MM.1S (cell line): ENCODE measurements at regions not wholly inside any gene's neighbourhood (a gene's known extent, or its start where the extent isn't known, plus 50 kb on each side); places are given as distances from the start of the nearest gene placed in this dataset.

Source experiments
- DNase-seq: peaks from one replicate; pipeline ENCODE4 v3.0.0-alpha.2; 2015
- H2AFZ ChIP-seq: fragments of 300-600 bp; sonication (generic); 2 replicates; pipeline ENCODE4 v1.6.0; 2016; ENCODE audit warnings: antibody characterized with exemption, low read length
- H3F3A ChIP-seq: fragments of 300-600 bp; sonication (generic); 2 replicates; pipeline ENCODE4 v1.6.1; 2016; ENCODE audit warnings: mild to moderate bottlenecking, antibody characterized with exemption, low read length, moderate library complexity, mixed read lengths; ENCODE audit not compliant: insufficient read depth
- H3K27ac ChIP-seq: fragments of 300-600 bp; sonication (generic); 2 replicates; pipeline ENCODE4 v1.5.1; 2016; ENCODE audit warnings: mild to moderate bottlenecking, low read length
- H3K27me3 ChIP-seq: fragments of 300-600 bp; sonication (generic); replicated peaks from 2 replicates; pipeline ENCODE4 v1.6.0; 2016; ENCODE audit warnings: low read length; ENCODE audit not compliant: insufficient read depth
- H3K36me3 ChIP-seq: fragments of 300-600 bp; sonication (generic); replicated peaks from 2 replicates; pipeline ENCODE4 v1.6.1; 2016; ENCODE audit warnings: mild to moderate bottlenecking, low read length, mixed read lengths; ENCODE audit not compliant: insufficient read depth
- H3K4me1 ChIP-seq: fragments of 300-600 bp; sonication (generic); 2 replicates; pipeline ENCODE4 v1.6.1; 2016; ENCODE audit warnings: low read length, mixed read lengths
- H3K4me2 ChIP-seq: fragments of 300-600 bp; sonication (generic); 2 replicates; pipeline ENCODE4 v1.6.0; 2016; ENCODE audit warnings: low read depth, low read length
- H3K4me3 ChIP-seq: fragments of 300-600 bp; sonication (generic); 2 replicates; pipeline ENCODE4 v1.5.1; 2016; ENCODE audit warnings: low read length, mixed read lengths
- H3K79me2 ChIP-seq: fragments of 300-600 bp; sonication (generic); 2 replicates; pipeline ENCODE4 v1.6.1; 2016; ENCODE audit warnings: mixed run types, low read length, mixed read lengths
- H3K9ac ChIP-seq: fragments of 300-600 bp; sonication (generic); 2 replicates; pipeline ENCODE4 v1.6.1; 2016; ENCODE audit warnings: low read length, mixed read lengths
- H3K9me2 ChIP-seq: fragments of 300-600 bp; sonication (generic); replicated peaks from 2 replicates; pipeline ENCODE4 v1.6.1; 2016; ENCODE audit warnings: mild to moderate bottlenecking, low read length, mixed read lengths; ENCODE audit not compliant: insufficient read depth
- H3K9me3 ChIP-seq: fragments of 300-600 bp; sonication (generic); replicated peaks from 2 replicates; pipeline ENCODE4 v1.6.1; 2016; ENCODE audit warnings: mild to moderate bottlenecking, low read length, mixed read lengths; ENCODE audit not compliant: insufficient read depth
- H4K20me1 ChIP-seq: fragments of 300-600 bp; sonication (generic); 2 replicates; pipeline ENCODE4 v1.6.1; 2016; ENCODE audit warnings: mild to moderate bottlenecking, low read length, moderate library complexity, mixed read lengths; ENCODE audit not compliant: insufficient read depth
- EZH2 ChIP-seq: fragments of 300-600 bp; sonication (generic); optimal IDR thresholded peaks from 2 replicates; pipeline ENCODE3; 2017; ENCODE audit warnings: low read depth, mild to moderate bottlenecking, antibody characterized with exemption, low read length, mixed read lengths
- EZH2phosphoT487 ChIP-seq: fragments of 300-600 bp; sonication (generic); IDR thresholded peaks from 2 replicates; pipeline ENCODE4 v1.6.1; 2018; ENCODE audit warnings: antibody characterized with exemption, low read length
- TF ChIP-seq, protein P1 (sequence below): fragments of 300-600 bp; sonication (generic); IDR thresholded peaks from 2 replicates; pipeline ENCODE4 v1.5.1; 2016; ENCODE audit warnings: antibody characterized with exemption, low read length, mixed read lengths

DNA sequence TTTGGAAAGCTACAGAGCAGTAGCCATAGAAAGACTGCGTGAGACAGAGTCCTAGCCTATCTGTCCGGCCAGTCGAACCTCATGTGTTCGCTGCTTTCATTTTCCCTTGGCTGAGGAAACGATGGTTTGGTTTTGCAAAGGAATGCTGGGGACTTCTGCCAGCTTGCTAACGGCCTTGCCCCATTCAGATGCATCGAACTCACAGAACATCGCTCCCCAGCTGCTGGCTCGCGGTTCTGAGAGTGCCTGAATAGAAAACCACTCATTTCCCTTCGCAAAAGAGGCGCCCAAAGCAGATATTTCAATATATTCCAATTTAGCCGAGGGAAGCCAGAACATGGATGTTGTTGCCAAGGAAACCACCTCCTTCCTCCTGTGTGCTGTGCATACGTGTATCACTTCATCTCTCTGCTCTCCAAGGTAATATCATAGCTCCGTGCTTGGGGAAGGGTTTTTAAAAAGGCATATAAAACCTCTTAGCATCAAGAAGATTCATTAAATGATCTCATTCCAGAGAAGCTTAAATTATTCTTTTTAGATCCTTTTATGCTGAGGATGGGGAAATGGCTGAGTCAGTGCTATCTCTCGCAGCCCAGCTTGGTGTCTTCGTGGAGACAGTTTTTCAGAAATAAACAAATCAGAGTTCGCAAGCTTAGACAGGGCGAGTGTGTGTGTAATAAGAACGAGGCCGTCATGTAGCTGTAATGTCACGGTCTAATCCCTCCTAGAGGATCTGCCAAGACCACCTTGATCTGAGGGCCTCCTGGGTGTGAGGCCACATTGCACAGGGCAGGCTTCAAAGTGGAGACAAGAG lies 215.2 kb downstream of the RPS24 start:
- H3F3A ChIP-seq, result no peaks in the 10 kb centered on the region
- H3K4me1 ChIP-seq, result no peaks in the 10 kb centered on the region
- no peaks in the 10 kb centered on the region for H3K36me3 ChIP-seq
- H3K27ac ChIP-seq, result no peak overlapping the region
- H3K9me3 ChIP-seq, result no peaks in the 10 kb centered on the region
- H2AFZ ChIP-seq, result 0 out of 2 replicates have a peak overlapping the region, but pooled peaks have one; percentile 14
- H3K9me2 ChIP-seq, result no peaks in the 10 kb centered on the region
- no peak for TF ChIP-seq EZH2phosphoT487
- no peak overlapping the region for H3K4me3 ChIP-seq
- no peak for DNase-seq
- H3K9ac ChIP-seq, result no peak overlapping the region
- H4K20me1 ChIP-seq, result no peaks in the 10 kb centered on the region
- peak overlapping the region; percentile 10; the same call in 1 of the 2 replicates for H3K4me2 ChIP-seq
- H3K79me2 ChIP-seq, result no peaks in the 10 kb centered on the region
- no peaks in the 10 kb centered on the region for H3K27me3 ChIP-seq

DNA sequence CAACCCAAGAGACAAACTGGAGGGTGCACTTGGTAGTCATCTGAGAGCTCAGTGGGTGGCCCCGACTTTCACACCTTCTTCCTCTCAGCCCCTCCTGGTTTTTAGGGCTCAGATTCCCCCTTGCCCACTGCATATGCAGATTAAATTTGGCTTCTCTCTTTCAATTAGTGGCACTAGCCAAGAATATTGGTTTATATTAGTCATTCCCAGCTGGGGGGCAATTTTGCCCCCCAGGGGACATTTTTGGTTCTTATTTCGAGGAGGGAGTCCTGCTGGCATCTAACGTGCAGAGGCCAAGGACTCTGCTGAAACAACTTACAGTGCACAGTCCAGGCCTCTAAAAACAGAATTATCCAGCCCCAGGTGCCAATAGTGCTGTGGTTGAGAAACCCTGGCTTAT lies 216.0 kb downstream of the RPS24 start:
- no peak overlapping the region for H2AFZ ChIP-seq
- no peak overlapping the region for H3K4me3 ChIP-seq
- no peaks in the 10 kb centered on the region for H3F3A ChIP-seq
- no peak overlapping the region for H3K9ac ChIP-seq
- H3K27me3 ChIP-seq, result no peaks in the 10 kb centered on the region
- H3K9me3 ChIP-seq, result no peaks in the 10 kb centered on the region
- no peak for DNase-seq
- no peak overlapping the region for H3K4me2 ChIP-seq
- TF ChIP-seq EZH2phosphoT487, result no peak
- no peak for TF ChIP-seq EZH2
- TF ChIP-seq, protein P1, sequence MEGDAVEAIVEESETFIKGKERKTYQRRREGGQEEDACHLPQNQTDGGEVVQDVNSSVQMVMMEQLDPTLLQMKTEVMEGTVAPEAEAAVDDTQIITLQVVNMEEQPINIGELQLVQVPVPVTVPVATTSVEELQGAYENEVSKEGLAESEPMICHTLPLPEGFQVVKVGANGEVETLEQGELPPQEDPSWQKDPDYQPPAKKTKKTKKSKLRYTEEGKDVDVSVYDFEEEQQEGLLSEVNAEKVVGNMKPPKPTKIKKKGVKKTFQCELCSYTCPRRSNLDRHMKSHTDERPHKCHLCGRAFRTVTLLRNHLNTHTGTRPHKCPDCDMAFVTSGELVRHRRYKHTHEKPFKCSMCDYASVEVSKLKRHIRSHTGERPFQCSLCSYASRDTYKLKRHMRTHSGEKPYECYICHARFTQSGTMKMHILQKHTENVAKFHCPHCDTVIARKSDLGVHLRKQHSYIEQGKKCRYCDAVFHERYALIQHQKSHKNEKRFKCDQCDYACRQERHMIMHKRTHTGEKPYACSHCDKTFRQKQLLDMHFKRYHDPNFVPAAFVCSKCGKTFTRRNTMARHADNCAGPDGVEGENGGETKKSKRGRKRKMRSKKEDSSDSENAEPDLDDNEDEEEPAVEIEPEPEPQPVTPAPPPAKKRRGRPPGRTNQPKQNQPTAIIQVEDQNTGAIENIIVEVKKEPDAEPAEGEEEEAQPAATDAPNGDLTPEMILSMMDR, result no peak
- H3K36me3 ChIP-seq, result no peaks in the 10 kb centered on the region
- no peaks in the 10 kb centered on the region for H3K79me2 ChIP-seq
- no peak overlapping the region for H3K27ac ChIP-seq
- H4K20me1 ChIP-seq, result no peaks in the 10 kb centered on the region
- no peaks in the 10 kb centered on the region for H3K4me1 ChIP-seq
- no peaks in the 10 kb centered on the region for H3K9me2 ChIP-seq

DNA sequence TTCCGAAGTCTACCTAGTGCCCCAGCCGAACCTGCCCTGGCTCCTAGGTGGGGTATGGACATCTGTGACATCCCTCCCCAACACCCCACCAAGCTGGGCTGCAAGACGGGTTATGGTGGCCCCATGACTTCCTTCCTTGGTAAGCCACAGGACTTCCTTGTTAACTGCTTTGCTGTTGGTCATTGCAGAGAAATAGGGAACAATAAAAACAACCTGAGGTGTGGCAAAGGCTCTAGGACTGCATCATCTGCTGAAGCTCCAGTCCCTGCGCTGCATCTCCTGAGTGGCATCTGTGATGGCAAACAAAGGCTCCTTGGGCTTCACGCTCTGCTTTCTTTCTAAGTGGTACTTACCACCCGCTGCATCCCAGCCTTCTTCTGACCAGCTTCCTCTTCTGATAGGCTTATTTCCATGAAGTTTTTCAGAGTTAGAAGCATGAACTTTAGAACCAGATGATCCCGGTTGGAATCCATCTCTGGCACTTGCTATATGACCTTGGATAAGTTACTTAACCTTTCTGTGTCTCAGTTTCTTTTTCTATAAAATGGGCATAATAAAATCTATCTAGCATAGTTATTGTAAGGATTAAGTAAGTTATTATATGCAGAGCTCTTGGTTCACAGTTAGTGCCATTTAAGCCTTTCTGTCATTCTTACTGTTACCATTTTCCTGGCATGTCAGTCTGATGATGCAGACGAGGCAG lies 216.8 kb downstream of the RPS24 start:
- Histone ChIP-seq H3K9ac (no peak overlapping the region), H3K9me3 (no peaks in the 10 kb centered on the region), H4K20me1 (no peaks in the 10 kb centered on the region), H3K4me2 (no peak overlapping the region), H3K79me2 (no peaks in the 10 kb centered on the region), H3K9me2 (no peaks in the 10 kb centered on the region), H3K4me3 (no peak overlapping the region), H3F3A (no peaks in the 10 kb centered on the region), H3K27me3 (no peaks in the 10 kb centered on the region), H3K4me1 (no peaks in the 10 kb centered on the region), H3K27ac (no peak overlapping the region), H3K36me3 (no peaks in the 10 kb centered on the region), H2AFZ (no peak overlapping the region)
- no peak for DNase-seq
- TF ChIP-seq EZH2phosphoT487 (no peak), EZH2 (no peak)
- TF ChIP-seq, protein P1, result no peak

DNA sequence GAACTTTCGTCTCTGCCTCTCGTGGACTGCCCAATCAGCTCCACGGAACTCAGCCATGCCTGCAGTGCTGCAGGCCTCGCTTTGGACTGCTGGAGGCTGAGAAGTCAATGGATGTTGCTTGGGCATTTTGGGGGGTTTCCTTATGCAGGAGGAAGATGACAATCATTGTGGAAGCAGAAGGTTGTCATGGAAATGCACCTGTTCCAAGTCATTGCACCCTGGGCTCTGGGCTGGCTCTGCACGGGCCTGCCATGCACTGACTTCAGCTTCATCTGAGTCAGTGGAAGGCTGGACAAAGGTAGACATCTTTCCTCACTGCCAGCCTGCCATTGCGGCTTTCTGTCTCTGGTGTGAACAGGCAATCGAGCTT lies 217.3 kb downstream of the RPS24 start:
- H3K27me3 ChIP-seq, result no peaks in the 10 kb centered on the region
- no peaks in the 10 kb centered on the region for H3K4me1 ChIP-seq
- H3K9ac ChIP-seq, result no peak overlapping the region
- no peaks in the 10 kb centered on the region for H3K79me2 ChIP-seq
- H3K9me2 ChIP-seq, result no peaks in the 10 kb centered on the region
- TF ChIP-seq EZH2phosphoT487 (no peak), EZH2 (no peak)
- TF ChIP-seq, protein P1, result no peak
- H3K4me2 ChIP-seq, result no peak overlapping the region
- DNase-seq, result no peak
- H3K27ac ChIP-seq, result no peak overlapping the region
- H3K4me3 ChIP-seq, result no peak overlapping the region
- H3F3A ChIP-seq, result no peaks in the 10 kb centered on the region
- no peaks in the 10 kb centered on the region for H3K36me3 ChIP-seq
- H3K9me3 ChIP-seq, result no peaks in the 10 kb centered on the region
- no peak overlapping the region for H2AFZ ChIP-seq
- no peaks in the 10 kb centered on the region for H4K20me1 ChIP-seq
